Keratinocyte (primary cell): ENCODE measurements at regions not wholly inside any gene's neighbourhood (a gene's known extent, or its start where the extent isn't known, plus 50 kb on each side); places are given as distances from the start of the nearest gene placed in this dataset.

Source experiments
- DNase-seq: peaks from one replicate; pipeline ENCODE4 v3.0.0-alpha.2; 2011; ENCODE audit warnings: low read depth, missing footprints, low spot score
- FAIRE-seq: peaks from 2 replicates; lab custom pipeline; 2011; peaks lifted over from hg19 to GRCh38; lab: Jason Lieb, UNC
- H2AFZ ChIP-seq: 2 replicates; pipeline ENCODE4 v1.6.0; 2012; ENCODE audit warnings: low read length, control low read depth, inconsistent platforms; ENCODE audit not compliant: control insufficient read depth
- H3K27ac ChIP-seq: 2 replicates; pipeline ENCODE4 v1.5.1; 2011; ENCODE audit warnings: low read length; ENCODE audit not compliant: control insufficient read depth, insufficient read depth
- H3K27me3 ChIP-seq: 3 replicates; pipeline ENCODE4 v1.6.0; 2011; ENCODE audit warnings: low read length; ENCODE audit not compliant: control insufficient read depth, insufficient read depth; ENCODE audit errors: extremely low read depth
- H3K36me3 ChIP-seq, 2 experiments: 2 replicates in 1 of 2; 3 replicates in 1 of 2; pipeline ENCODE4 v1.5.1; 2011; ENCODE audit warnings: low read length in 2 of 2, mild to moderate bottlenecking in 1 of 2; ENCODE audit not compliant: control insufficient read depth in 2 of 2, insufficient read depth in 2 of 2; ENCODE audit errors: extremely low read depth in 1 of 2
- H3K4me1 ChIP-seq: 3 replicates; pipeline ENCODE4 v1.5.1; 2011; ENCODE audit warnings: low read length; ENCODE audit not compliant: control insufficient read depth, insufficient read depth; ENCODE audit errors: extremely low read depth
- H3K4me2 ChIP-seq: 3 replicates; pipeline ENCODE4 v1.6.0; 2011; ENCODE audit warnings: low read depth, low read length; ENCODE audit not compliant: control insufficient read depth, insufficient read depth; ENCODE audit errors: extremely low read depth
- H3K4me3 ChIP-seq, 3 experiments: fragments of 200-600 bp in 1 of 3; sonication (generic) in 1 of 3; 2 replicates in 2 of 3; 3 replicates in 1 of 3; pipeline ENCODE4 v1.5.1; 2011 to 2016; ENCODE audit warnings: low read length in 3 of 3, mild to moderate bottlenecking in 3 of 3, control low read depth in 2 of 3, inconsistent platforms in 1 of 3, low read depth in 1 of 3, mixed read lengths in 1 of 3, mixed run types in 1 of 3, moderate library complexity in 1 of 3; ENCODE audit not compliant: control insufficient read depth in 2 of 3, insufficient read depth in 2 of 3; ENCODE audit errors: extremely low read depth in 1 of 3
- H3K79me2 ChIP-seq: 2 replicates; pipeline ENCODE4 v1.6.0; 2012; ENCODE audit warnings: low read length; ENCODE audit not compliant: control insufficient read depth, insufficient read depth
- H3K9ac ChIP-seq: 3 replicates; pipeline ENCODE4 v1.6.0; 2011; ENCODE audit warnings: low read length; ENCODE audit not compliant: control insufficient read depth, insufficient read depth; ENCODE audit errors: extremely low read depth
- H3K9me1 ChIP-seq: 3 replicates; pipeline ENCODE4 v1.6.0; 2011; ENCODE audit warnings: low read length; ENCODE audit not compliant: control insufficient read depth, insufficient read depth; ENCODE audit errors: extremely low read depth
- H3K9me3 ChIP-seq: 2 replicates; pipeline ENCODE4 v1.5.1; 2012; ENCODE audit warnings: low read depth, low read length; ENCODE audit not compliant: control insufficient read depth
- H4K20me1 ChIP-seq: 3 replicates; pipeline ENCODE4 v1.6.0; 2011; ENCODE audit warnings: low read length; ENCODE audit not compliant: control insufficient read depth, insufficient read depth; ENCODE audit errors: extremely low read depth
- CTCF ChIP-seq, 3 experiments: IDR thresholded peaks in 1 of 3; conservative IDR thresholded peaks in 1 of 3; optimal IDR thresholded peaks in 1 of 3; 2 replicates in 2 of 3; 3 replicates in 1 of 3; pipeline versions ENCODE3 to v1.5.1; 2011; ENCODE audit warnings: low read length in 3 of 3, mild to moderate bottlenecking in 3 of 3, moderate library complexity in 2 of 3, control low read depth in 1 of 3, inconsistent platforms in 1 of 3; ENCODE audit not compliant: insufficient read depth in 2 of 3; ENCODE audit errors: extremely low read depth in 1 of 3
- EZH2 ChIP-seq: IDR thresholded peaks from one replicate; pipeline ENCODE4 v1.6.1; 2012; ENCODE audit warnings: inconsistent platforms, mild to moderate bottlenecking, low read length, moderate library complexity
- dilution Hi-C: fragments of 300-500 bp; cut with MboI; formaldehyde crosslinking; loops from one replicate; pipeline ENCODE4 v1.7.0; 2020; ENCODE audit warnings: low sequenced_read_pairs; ENCODE audit not compliant: extremely low pct_ligation_motif_present

- TF ChIP-seq CTCF (optimal IDR thresholded peaks at IDR 0.05 in 1 of 3, IDR thresholded peaks at IDR 0.05 in 1 of 3, conservative IDR thresholded peaks at IDR 0.05 in 1 of 3; ENCODE audit: extremely low read depth in 1 of 3, insufficient read depth in 2 of 3, low read length in 3 of 3) (no peak), EZH2 (no peak)
- no peaks in the 10 kb centered on the region for H3K4me1 ChIP-seq
- H3K4me2 ChIP-seq: no peak overlapping the region
- peaks cover 2% of the 10 kb centered on the region for H3K9me3 ChIP-seq
- H2AFZ ChIP-seq: no peak overlapping the region
- FAIRE-seq (no peak), DNase-seq (no peak)
- no peaks in the 10 kb centered on the region for H3K36me3 ChIP-seq
- no peaks in the 10 kb centered on the region for H3K27me3 ChIP-seq
- no peak overlapping the region for H3K27ac ChIP-seq
- no peaks in the 10 kb centered on the region for H3K79me2 ChIP-seq
- H4K20me1 ChIP-seq: no peaks in the 10 kb centered on the region
- H3K9ac ChIP-seq: no peak overlapping the region
- H3K4me3 ChIP-seq: no peak overlapping the region
- H3K9me1 ChIP-seq: no peaks in the 10 kb centered on the region
- dilution Hi-C loops: no loop called here
Observed at GRCh38 chr5:3225201-3225960, 370.3 kb upstream of the IRX1 start.

GRCh38 chr5:3222924-3223323, 372.7 kb upstream of the IRX1 start:
- no peak for DNase-seq
- Histone ChIP-seq H3K4me1 (no peaks in the 10 kb centered on the region), H3K4me2 (no peak overlapping the region), H3K27me3 (no peaks in the 10 kb centered on the region), H4K20me1 (no peaks in the 10 kb centered on the region), H3K9ac (no peak overlapping the region), H3K79me2 (no peaks in the 10 kb centered on the region), H2AFZ (no peak overlapping the region), H3K4me3 (no peak overlapping the region), H3K36me3 (no peaks in the 10 kb centered on the region), H3K9me1 (no peaks in the 10 kb centered on the region), H3K9me3 (peaks cover 6% of the 10 kb centered on the region), H3K27ac (no peak overlapping the region)
- dilution Hi-C loops: no loop called here
- FAIRE-seq: no peak
- TF ChIP-seq CTCF (optimal IDR thresholded peaks at IDR 0.05 in 1 of 3, IDR thresholded peaks at IDR 0.05 in 1 of 3, conservative IDR thresholded peaks at IDR 0.05 in 1 of 3; ENCODE audit: extremely low read depth in 1 of 3, insufficient read depth in 2 of 3, low read length in 3 of 3) (no peak), EZH2 (no peak)
